RPMI8226 (cell line): ENCODE measurements at regions not wholly inside any gene's neighbourhood (a gene's known extent, or its start where the extent isn't known, plus 50 kb on each side); places are given as distances from the start of the nearest gene placed in this dataset.
A peak's percentile ranks its signal among the peaks of the same experiment; 100 is the strongest.
"Not testable (repeated sequence)": the region's sequence is repeated elsewhere in the genome, so short reads cannot be mapped to it uniquely, and the experiment has no call there.

Experiments
- DNase-seq: peaks from one replicate; pipeline ENCODE4 v3.0.0-alpha.2; 2015

- DNase-seq: not testable (repeated sequence)
These were observed 51.9 kb upstream of the MFGE8 start for GRCh38 chr15:88965097-88965496.

DNA sequence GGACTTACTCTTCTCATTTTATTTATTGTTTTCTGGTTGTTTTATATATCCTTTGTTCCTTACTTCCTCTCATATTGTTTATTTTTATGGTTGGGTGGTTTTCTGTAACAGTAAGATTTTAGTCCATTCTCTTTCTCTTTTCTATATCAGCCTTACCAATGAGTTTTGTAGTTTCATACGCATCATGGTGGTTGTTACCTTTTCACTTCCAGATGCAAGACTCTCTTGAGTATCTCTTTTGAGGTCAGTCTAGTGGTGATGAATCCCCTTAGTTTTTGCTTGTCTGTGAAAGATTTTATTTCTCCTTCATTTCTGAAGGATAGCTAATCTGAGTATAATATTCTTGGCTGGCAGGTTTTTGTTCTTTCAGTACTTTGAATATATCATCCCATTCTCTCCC, 57.1 kb upstream of the MFGE8 start:
- DNase-seq: no peak

GRCh38 chr15:88974392-88974791, 61.2 kb upstream of the MFGE8 start:
- DNase-seq: no peak

- DNase-seq: no peak
These were observed 62.7 kb upstream of the MFGE8 start for GRCh38 chr15:88975891-88976290.

DNA sequence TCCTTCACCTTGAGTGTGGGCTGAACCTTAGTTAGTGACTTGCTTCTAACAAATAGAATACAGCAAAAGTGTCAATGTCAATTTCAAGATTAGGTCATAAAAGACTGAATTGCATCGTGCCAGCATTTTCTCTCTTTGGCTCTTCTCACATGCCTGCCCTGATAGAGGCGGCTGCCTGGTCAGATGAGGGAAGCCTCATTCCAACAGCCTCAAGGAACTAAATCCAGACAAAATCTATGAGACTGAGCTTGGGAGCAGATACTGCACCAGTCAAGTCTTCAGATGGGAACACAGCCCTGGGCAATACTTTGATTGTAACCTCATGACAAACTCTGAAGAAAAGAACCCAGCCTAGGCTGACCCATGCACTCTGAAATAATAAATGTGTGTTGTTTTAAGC, 63.5 kb upstream of the MFGE8 start:
- no peak for DNase-seq

DNA sequence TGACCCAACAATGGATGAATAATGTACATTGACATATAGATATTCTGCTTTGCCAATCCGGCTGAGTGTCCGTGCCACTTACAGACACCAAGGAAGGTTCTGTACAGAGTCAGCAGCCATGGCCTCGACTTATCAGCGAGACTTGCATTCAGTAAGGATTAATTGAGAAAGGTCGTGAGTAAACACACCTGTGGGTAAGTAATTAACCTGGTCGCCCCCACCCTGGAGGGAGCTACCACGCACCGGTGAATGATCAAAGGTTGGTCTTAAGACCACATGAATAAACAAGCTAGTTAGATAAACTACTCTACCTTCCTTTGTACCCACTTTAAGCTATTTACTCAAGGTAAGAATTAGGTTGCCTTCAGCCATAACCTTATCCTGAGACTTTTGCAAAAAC, 66.5 kb upstream of the MFGE8 start:
- DNase-seq: no peak

GRCh38 chr15:88980498-88980897, 67.3 kb upstream of the MFGE8 start:
- DNase-seq: no peak

GRCh38 chr15:88981244-88982215, 68.4 kb upstream of the MFGE8 start:
- DNase-seq: no peak

DNA sequence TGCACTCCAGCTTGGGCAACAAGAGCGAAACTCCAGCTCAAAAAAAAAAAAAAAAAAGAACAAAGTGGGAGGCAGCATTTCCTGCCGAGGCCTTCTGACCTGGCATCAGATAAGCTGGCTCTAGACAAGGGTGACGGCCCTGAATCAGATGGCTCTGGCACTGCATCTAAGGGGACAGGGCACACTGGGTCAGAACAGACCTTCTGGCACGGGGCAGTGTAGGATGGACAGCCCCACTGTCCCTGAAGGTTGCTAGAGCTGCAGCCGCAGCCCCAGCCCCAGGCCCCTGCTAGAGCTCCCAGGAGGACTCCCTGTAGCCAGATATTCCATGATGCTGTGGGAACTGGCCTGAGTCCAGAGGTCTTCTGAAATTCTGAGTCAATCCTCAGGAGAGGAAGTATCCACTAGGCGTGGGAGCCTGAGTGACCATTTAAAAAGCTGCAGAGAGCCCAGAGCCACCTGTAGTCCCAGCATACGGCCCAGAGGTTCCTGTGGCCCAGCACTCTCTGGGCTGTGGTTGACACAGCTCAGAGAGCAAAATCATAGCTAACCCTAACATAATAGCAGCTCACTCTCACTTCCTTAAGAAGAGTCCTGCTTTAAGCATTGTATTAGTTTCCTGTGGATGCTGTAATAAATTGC, 69.2 kb upstream of the MFGE8 start:
- DNase-seq: peak; percentile 40

GRCh38 chr15:88982946-88983342, 69.8 kb upstream of the MFGE8 start:
- no peak for DNase-seq

- DNase-seq: no peak
These were observed 70.8 kb upstream of the MFGE8 start for GRCh38 chr15:88983861-88984429.

DNA sequence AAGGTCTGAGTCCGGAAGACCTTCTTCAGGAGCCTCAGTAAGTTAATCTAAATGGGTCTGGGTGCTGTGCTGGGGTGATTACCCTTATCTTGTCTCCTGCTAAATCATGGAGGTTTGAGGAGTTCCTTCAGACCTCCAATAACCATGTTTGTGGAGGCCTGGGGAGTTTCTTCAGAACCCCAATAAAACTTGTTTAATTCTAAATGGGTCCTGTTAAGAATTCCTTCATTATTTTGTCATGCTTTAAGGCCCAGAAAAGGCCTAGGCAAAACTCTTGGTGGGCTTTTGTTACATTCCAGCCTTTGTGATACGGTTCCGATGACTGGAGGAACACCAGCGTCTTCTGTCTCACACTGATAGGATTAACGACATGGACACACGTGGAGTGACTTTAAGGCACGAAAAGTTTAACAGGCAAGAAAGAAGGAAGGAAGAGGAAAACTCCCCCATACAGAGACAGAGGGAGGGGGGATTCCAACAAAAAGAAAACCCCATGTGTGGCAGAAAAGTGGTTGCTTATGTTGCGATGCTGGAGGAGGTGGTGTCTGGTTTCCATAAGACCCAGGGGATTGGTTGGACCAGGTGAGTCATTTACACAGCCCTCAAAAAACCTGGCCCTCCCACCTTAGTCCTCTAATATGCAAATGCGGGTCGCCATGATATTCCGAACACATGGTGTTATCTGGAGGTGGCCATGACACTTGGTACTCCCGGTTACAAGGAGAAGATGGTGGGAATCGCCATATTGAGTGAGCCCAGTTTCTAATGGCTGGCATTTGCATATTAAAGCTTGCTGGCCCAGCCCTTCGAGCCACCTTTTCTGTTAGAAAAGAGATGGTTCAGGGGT, 72.6 kb upstream of the MFGE8 start:
- DNase-seq: no peak

GRCh38 chr15:88986949-88987590, 73.9 kb upstream of the MFGE8 start:
- no peak for DNase-seq

DNA sequence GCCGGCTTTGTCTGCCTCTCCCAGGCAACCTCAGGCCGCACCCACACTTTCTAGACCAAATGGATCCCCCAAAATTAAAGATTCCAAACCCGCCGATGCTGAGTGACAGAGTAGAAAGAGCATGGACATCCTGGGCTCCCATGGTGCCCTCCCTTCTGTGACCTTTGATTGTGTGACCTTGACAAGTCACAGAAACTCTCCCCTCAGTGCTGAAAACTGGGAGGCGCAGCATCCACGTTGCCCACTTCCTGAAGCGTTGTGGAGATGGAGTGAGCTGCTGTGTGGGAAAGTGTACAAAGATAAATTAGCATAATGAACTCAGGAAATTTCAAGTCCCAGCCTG, 74.4 kb upstream of the MFGE8 start:
- DNase-seq: no peak

DNA sequence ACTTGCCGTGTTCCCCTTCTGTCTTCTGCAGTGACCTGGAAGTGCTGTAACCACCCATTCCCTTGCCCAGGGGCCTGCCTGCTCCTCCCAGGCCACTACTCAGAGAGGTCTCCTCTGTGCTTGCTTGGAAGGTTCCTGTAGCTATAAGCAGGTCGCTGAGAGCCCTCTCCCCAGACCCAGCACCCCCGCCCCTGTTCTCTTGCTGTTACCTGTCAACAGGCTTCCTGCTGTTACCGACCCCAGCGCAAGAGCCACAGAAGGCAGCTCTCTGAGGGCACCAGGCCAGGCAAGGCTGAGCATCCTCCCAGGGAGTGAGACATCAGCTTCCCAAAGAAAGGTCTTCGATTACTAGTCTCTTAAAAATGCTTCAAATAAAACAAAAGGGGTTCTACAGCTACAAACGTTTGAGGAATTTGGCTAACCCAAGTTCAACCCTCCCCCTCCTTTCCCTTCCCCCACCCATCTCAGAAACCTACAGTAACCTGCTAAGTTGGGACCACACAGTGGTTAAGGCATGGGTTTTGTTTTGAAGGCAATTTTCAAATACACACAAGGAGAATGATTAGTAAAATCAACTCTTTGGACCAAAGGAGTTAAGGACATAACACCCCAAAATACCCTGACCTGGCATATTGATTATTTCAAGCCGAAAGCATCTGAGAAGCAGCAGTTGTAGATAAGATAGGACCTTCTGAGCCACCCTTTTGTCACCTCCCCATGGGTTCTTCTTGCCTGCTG, 74.9 kb upstream of the MFGE8 start:
- DNase-seq: no peak

- DNase-seq: no peak
These were observed 76.4 kb upstream of the MFGE8 start for GRCh38 chr15:88989578-88989977.

DNA sequence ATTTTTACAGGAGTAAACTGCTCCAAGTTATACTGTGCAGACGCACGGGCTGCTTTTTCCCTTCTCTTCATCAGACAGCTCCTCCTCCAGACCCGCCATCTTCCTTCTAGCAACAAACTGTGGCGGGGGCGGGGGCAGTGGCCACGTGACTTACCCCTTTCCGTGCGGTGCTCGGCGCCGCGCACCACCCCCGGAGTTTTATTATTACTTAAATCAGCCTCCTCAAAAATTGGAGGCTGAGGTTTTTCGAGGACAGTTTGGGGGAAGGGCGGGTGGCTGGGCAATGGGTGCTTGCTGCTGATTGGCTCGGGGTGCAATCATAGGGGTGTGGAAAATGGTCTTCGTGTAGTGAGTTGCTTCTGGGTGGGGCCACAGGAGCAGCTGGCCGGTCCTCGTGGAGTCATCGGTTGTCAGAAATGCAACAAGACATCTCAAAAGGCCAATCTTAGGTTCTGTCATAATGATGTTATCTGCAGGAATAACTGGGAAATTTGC, 77.1 kb upstream of the MFGE8 start:
- DNase-seq: no peak

- DNase-seq: no peak
These were observed 79.0 kb upstream of the MFGE8 start for GRCh38 chr15:88992216-88992615.

DNA sequence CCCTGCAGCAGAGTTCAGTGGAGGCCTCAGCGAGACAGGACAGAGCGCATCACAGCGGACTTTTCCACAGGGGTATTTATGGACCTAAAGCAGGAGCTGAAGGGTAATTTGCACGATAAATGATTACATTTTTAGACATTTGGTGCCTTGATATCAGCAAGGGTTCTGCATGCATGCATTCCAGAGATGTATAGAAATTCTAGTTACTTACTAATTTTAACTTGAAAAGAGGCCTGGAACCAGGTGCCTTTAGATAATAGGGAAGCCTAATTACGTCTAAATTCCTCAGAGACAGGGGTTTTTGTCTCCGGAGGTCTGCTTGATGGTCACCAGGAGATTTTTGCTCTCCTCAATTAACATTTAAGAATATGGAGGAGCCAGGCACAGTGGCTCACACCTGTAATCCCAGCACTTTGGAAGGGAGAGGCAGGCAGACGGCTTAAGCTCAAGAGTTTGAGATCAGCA, 79.8 kb upstream of the MFGE8 start:
- no peak for DNase-seq

DNA sequence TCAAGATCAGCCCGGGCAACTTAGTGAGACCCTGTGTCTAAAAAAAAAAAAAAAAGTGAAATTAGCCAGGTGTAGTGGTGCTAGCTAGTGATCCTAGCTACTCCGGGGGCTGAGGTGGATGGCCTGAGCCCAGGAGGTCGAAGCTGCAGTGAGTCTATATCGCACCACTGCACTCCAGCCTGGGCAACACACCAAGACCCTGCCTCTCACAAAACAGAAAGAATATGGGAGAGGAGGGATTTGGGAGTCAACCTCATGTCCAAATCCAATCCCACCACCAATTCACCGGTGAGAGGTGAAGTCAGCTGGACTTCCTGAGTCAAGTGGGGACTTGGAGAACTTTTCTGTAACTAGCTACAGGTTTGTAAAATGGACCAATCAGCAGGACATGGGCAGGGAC, 80.5 kb upstream of the MFGE8 start:
- no peak for DNase-seq

GRCh38 chr15:88994286-88994685, 81.1 kb upstream of the MFGE8 start:
- DNase-seq: no peak

GRCh38 chr15:88995449-88995848, 82.3 kb upstream of the MFGE8 start:
- DNase-seq: no peak
